GM23338 (cell line): ENCODE measurements at regions not wholly inside any gene's neighbourhood (a gene's known extent, or its start where the extent isn't known, plus 50 kb on each side); places are given as distances from the start of the nearest gene placed in this dataset.

Experiments
- ZNF114 ChIP-seq: fragments of 250-450 bp; sonication (Bioruptor Pico); IDR thresholded peaks from 2 replicates; pipeline ENCODE4 v1.5.0; 2020; ENCODE audit warnings: mild to moderate bottlenecking, moderate library complexity
- ZNF331 ChIP-seq: fragments of 250-450 bp; sonication (Bioruptor Pico); IDR thresholded peaks from 2 replicates; pipeline ENCODE4 v1.5.0; 2020; ENCODE audit warnings: low read depth, mild to moderate bottlenecking, moderate library complexity
- TF ChIP-seq, protein P1 (sequence below), 2 experiments: fragments of 200-600 bp in 1 of 2; sonication (generic) in 1 of 2; conservative IDR thresholded peaks; 2 replicates each; pipeline versions ENCODE4 v1.5.1 to v1.6.1; 2016 to 2017; ENCODE audit warnings: antibody characterized with exemption in 2 of 2, low read depth in 2 of 2, mild to moderate bottlenecking in 2 of 2, moderate library complexity in 1 of 2

DNA sequence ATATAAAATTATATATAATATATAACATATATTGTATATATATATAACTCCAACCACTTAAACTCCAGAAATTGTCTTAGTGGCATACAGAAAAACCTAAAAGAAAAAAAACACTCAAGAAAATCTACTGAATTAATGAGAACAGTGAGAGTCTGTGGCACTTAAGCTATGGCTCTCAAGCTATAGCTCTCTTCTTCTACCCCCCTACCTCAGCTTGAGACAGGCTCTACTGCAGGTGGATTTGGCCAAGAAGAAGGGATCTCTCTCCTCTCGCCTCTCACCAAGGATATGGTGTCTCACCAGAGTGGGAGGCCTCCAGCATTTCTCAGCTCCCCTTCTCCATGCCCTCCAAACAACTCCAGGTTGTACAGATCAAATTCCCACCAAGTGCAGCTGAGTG lies 64.5 kb upstream of the DAB2 start:
- no peak for TF ChIP-seq ZNF331
- TF ChIP-seq, protein P1, sequence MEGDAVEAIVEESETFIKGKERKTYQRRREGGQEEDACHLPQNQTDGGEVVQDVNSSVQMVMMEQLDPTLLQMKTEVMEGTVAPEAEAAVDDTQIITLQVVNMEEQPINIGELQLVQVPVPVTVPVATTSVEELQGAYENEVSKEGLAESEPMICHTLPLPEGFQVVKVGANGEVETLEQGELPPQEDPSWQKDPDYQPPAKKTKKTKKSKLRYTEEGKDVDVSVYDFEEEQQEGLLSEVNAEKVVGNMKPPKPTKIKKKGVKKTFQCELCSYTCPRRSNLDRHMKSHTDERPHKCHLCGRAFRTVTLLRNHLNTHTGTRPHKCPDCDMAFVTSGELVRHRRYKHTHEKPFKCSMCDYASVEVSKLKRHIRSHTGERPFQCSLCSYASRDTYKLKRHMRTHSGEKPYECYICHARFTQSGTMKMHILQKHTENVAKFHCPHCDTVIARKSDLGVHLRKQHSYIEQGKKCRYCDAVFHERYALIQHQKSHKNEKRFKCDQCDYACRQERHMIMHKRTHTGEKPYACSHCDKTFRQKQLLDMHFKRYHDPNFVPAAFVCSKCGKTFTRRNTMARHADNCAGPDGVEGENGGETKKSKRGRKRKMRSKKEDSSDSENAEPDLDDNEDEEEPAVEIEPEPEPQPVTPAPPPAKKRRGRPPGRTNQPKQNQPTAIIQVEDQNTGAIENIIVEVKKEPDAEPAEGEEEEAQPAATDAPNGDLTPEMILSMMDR (conservative IDR thresholded peaks at IDR 0.05; ENCODE audit: low read depth in 2 of 2): no peak
- no peak for TF ChIP-seq ZNF114
